Lower leg skin (tissue), 4 donors: ENCODE measurements at regions not wholly inside any gene's neighbourhood (a gene's known extent, or its start where the extent isn't known, plus 50 kb on each side); places are given as distances from the start of the nearest gene placed in this dataset.

Experiments used
- DNase-seq, 2 donors: peaks; one replicate each; pipeline ENCODE4 v3.0.0-alpha.2; 2019; ENCODE audit warnings: low spot score in 2 of 2
- H3K4me3 ChIP-seq: fragments of 200-600 bp; sonication (generic); 2 replicates; pipeline ENCODE4 v1.5.1; 2017; ENCODE audit warnings: mild to moderate bottlenecking, low read depth; ENCODE audit not compliant: poor library complexity, severe bottlenecking
- POLR2A ChIP-seq, 2 donors: fragments of 450-650 bp; IDR thresholded peaks; one replicate each; pipeline ENCODE4 v1.6.1; 2016 to 2017; ENCODE audit warnings: antibody characterized with exemption in 2 of 2, mild to moderate bottlenecking in 1 of 2, moderate library complexity in 1 of 2
- WGBS, 2 donors: methylation state at CpG; one replicate each; pipeline ENCODE4 v1.1.5; 2018; 5-methylcytosine and 5-hydroxymethylcytosine counted together
- intact Hi-C: fragments of 100-400 bp; cut with DNase I; formaldehyde crosslinking; loops from one replicate; pipeline ENCODE4 v1.15.0; 2023; ENCODE audit warnings: low total_unique reads
- TF ChIP-seq, protein P1 (sequence below), 3 donors: fragments of 450-650 bp; IDR thresholded peaks; one replicate each; pipeline ENCODE4 v1.5.1; 2016; ENCODE audit warnings: antibody characterized with exemption in 3 of 3, mild to moderate bottlenecking in 3 of 3, moderate library complexity in 2 of 3

DNA sequence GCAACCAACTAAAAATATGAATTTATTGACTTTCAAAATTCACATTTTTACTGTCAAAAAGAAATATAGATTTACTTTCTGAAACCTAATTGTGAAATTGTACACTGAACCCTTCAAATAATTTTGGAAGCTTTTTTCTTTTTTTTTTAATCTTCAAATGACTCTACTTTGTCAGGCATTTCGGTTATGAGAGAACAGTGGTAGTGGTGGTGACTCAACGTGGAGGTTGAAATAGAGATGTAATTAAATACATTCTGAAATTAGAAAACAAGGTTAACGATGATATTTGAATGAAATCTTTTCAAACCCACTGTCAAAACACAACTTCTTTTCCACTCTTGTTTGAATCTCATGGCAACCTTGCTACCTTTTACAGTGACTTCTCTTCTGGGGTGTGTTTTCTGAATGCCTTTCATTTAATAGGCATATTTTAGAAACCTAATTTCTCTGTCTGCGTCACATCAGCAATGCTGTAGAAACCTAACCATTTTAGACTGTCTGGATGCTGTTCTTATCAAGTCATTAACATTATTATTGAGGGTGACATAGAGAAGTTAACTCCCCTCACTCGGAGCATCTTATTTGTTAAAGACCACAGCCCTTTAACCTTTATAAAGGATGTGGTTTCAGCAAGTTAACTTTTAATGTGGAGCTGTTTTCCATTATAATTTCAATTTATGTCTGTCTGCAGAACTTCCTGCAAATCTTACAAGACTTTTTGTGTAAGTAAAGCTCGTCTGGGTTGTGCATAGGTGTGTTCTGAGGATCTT lies 136.8 kb downstream of the PCDH7 start:
- no peak for DNase-seq
- 75 to 79% methylated on average over 6 of the region's 6 CpGs for WGBS, 2 donors
- TF ChIP-seq, protein P1, sequence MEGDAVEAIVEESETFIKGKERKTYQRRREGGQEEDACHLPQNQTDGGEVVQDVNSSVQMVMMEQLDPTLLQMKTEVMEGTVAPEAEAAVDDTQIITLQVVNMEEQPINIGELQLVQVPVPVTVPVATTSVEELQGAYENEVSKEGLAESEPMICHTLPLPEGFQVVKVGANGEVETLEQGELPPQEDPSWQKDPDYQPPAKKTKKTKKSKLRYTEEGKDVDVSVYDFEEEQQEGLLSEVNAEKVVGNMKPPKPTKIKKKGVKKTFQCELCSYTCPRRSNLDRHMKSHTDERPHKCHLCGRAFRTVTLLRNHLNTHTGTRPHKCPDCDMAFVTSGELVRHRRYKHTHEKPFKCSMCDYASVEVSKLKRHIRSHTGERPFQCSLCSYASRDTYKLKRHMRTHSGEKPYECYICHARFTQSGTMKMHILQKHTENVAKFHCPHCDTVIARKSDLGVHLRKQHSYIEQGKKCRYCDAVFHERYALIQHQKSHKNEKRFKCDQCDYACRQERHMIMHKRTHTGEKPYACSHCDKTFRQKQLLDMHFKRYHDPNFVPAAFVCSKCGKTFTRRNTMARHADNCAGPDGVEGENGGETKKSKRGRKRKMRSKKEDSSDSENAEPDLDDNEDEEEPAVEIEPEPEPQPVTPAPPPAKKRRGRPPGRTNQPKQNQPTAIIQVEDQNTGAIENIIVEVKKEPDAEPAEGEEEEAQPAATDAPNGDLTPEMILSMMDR (IDR thresholded peaks at IDR 0.05) = no peak
- TF ChIP-seq POLR2A (IDR thresholded peaks at IDR 0.05) = no peak
- H3K4me3 ChIP-seq = no peak overlapping the region
- intact Hi-C loops = no loop called here

GRCh38 chr4:30860978-30861377 lies 140.8 kb downstream of the PCDH7 start:
- DNase-seq = no peak
- intact Hi-C loops = no loop called here
- H3K4me3 ChIP-seq = no peak overlapping the region
- TF ChIP-seq POLR2A (IDR thresholded peaks at IDR 0.05) = no peak
- TF ChIP-seq, protein P1 (IDR thresholded peaks at IDR 0.05) = no peak
- 50 to 59% methylated on average over 3 of the region's 3 CpGs for WGBS, 2 donors

DNA sequence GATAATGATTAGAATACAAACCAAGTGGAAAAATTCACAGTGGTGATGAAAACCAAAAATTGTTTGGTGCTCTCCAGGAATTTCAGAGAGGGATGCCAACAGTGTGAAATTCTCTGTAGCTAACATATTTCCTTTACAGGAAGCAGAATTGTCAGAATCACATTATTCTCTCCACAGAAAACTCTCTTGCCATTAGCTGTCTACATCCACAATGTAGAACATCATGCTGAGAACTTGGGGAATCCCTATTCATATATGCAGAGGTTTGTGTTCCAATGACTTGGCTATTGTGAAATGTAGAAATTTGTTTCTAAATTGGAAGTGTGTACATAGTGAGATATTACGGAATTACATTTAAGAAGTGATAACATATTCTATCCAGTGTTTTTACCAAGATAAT lies 142.0 kb downstream of the PCDH7 start:
- H3K4me3 ChIP-seq = no peak overlapping the region
- WGBS, 2 donors = 72 to 76% methylated on average over 1 of the region's 1 CpG
- TF ChIP-seq, protein P1 (IDR thresholded peaks at IDR 0.05) = no peak
- no peak for TF ChIP-seq POLR2A (IDR thresholded peaks at IDR 0.05)
- no peak for DNase-seq
- intact Hi-C loops = no loop called here

- no peak for DNase-seq
- TF ChIP-seq, protein P1 (IDR thresholded peaks at IDR 0.05) = no peak
- TF ChIP-seq POLR2A (IDR thresholded peaks at IDR 0.05) = no peak
- WGBS, 2 donors = 48 to 64% methylated on average over 2 of the region's 2 CpGs
- no peak overlapping the region for H3K4me3 ChIP-seq
- intact Hi-C loops = no loop called here
These were observed 142.9 kb downstream of the PCDH7 start for GRCh38 chr4:30863021-30863420.

DNA sequence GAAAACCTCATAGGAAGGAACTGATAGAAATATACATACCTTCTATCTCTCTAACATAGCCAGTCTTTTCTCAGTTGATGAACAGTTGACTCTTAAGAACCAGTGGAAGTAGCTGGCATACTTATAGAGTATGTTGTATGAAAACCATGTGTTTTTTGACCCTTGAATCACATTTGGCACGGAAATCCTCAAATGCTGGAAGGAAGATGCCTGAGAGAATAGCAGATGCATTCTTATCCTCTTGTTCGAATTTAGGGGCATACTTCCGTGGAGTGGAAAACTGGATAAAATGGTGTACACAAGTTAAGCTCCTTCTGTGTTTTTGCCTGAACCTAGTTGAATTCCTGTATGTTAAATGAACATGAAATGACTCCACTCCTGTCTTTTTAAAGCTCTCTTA lies 145.5 kb downstream of the PCDH7 start:
- DNase-seq = no peak
- TF ChIP-seq, protein P1 (IDR thresholded peaks at IDR 0.05) = no peak
- no peak for TF ChIP-seq POLR2A (IDR thresholded peaks at IDR 0.05)
- intact Hi-C loops = no loop called here
- WGBS, 2 donors = 67 to 72% methylated on average over 3 of the region's 3 CpGs
- H3K4me3 ChIP-seq = no peak overlapping the region

GRCh38 chr4:30866346-30866745 lies 146.2 kb downstream of the PCDH7 start:
- DNase-seq = no peak
- intact Hi-C loops = no loop called here
- no peak overlapping the region for H3K4me3 ChIP-seq
- no peak for TF ChIP-seq POLR2A (IDR thresholded peaks at IDR 0.05)
- TF ChIP-seq, protein P1 (IDR thresholded peaks at IDR 0.05) = no peak
- WGBS, 2 donors = 31 to 63% methylated on average over 1 of the region's 1 CpG
